HEK293 (cell line): ENCODE measurements at regions not wholly inside any gene's neighbourhood (a gene's known extent, or its start where the extent isn't known, plus 50 kb on each side); places are given as distances from the start of the nearest gene placed in this dataset.

Experiments
- CTCF ChIA-PET: fragments of 350-600 bp; formaldehyde crosslinking; extraction: SDS; loops from one replicate; lab custom pipeline; 2021; ENCODE audit warnings: antibody characterized with exemption; lab: Yijun Ruan, JAX
- POLR2A ChIA-PET: fragments of 300-600 bp; formaldehyde crosslinking; extraction: SDS; loops from one replicate; lab custom pipeline; 2020; ENCODE audit warnings: antibody characterized with exemption, inconsistent platforms; lab: Yijun Ruan, JAX
- H3K27ac ChIP-seq: fragments of 200-500 bp; sonication (Bioruptor generic); 2 replicates; pipeline ENCODE4 v1.5.1; 2014; ENCODE audit warnings: low read depth, low read length, control low read depth, inconsistent platforms; ENCODE audit errors: extremely low read depth
- H3K36me3 ChIP-seq, 2 experiments: fragments of 200-500 bp in 1 of 2; sonication (Bioruptor generic) in 1 of 2; 1 replicate in 1 of 2; 2 replicates in 1 of 2; pipeline ENCODE4 v1.5.1; 2014 to 2017; ENCODE audit warnings: inconsistent platforms in 2 of 2, low read length in 2 of 2; ENCODE audit not compliant: control insufficient read depth in 2 of 2, insufficient read depth in 1 of 2
- H3K4me1 ChIP-seq: fragments of 200-500 bp; sonication (Bioruptor generic); 2 replicates; pipeline ENCODE4 v1.5.1; 2014; ENCODE audit warnings: mild to moderate bottlenecking, low read length, inconsistent platforms; ENCODE audit not compliant: control insufficient read depth, insufficient read depth
- H3K4me3 ChIP-seq: 2 replicates; pipeline ENCODE4 v1.5.1; 2011; ENCODE audit warnings: low read depth, mild to moderate bottlenecking, control low read depth, low read length, moderate library complexity
- H3K9me3 ChIP-seq: fragments of 200-500 bp; sonication (Bioruptor generic); 2 replicates; pipeline ENCODE4 v1.5.1; 2014; ENCODE audit warnings: low read depth, low read length, inconsistent platforms; ENCODE audit not compliant: control insufficient read depth, insufficient read depth
- ELK4 ChIP-seq: IDR thresholded peaks from 2 replicates; pipeline ENCODE4 v1.6.1; 2011; ENCODE audit warnings: mild to moderate bottlenecking, low read depth, low read length, borderline replicate concordance
- GLI2 ChIP-seq: fragments of 450-650 bp; formaldehyde crosslinking; IDR thresholded peaks from 2 replicates; pipeline ENCODE4; 2017; ENCODE audit warnings: missing biosample characterization, missing genetic modification characterization, low read depth, borderline replicate concordance
- GLI4 ChIP-seq: fragments of 450-650 bp; formaldehyde crosslinking; IDR thresholded peaks from 2 replicates; pipeline ENCODE4 v1.5.1; 2016; ENCODE audit warnings: missing biosample characterization, missing genetic modification characterization
- GLIS2 ChIP-seq: fragments of 450-650 bp; formaldehyde crosslinking; IDR thresholded peaks from 2 replicates; pipeline ENCODE4 v1.5.1; 2016; ENCODE audit warnings: missing biosample characterization, missing genetic modification characterization
- OVOL3 ChIP-seq: fragments of 450-650 bp; formaldehyde crosslinking; IDR thresholded peaks from 2 replicates; pipeline ENCODE4 v1.5.1; 2016; ENCODE audit warnings: missing biosample characterization, missing genetic modification characterization
- PBX3 ChIP-seq: sonication (generic); formaldehyde crosslinking; IDR thresholded peaks from 2 replicates; pipeline ENCODE4 v1.8.1; 2022; ENCODE audit warnings: mild to moderate bottlenecking, moderate library complexity, missing genetic modification reagents
- ZBTB17 ChIP-seq: fragments of 450-650 bp; formaldehyde crosslinking; IDR thresholded peaks from 2 replicates; pipeline ENCODE4 v1.5.1; 2016; ENCODE audit warnings: missing biosample characterization, missing genetic modification characterization
- ZBTB7A ChIP-seq: fragments of 450-650 bp; formaldehyde crosslinking; IDR thresholded peaks from 2 replicates; pipeline ENCODE4 v1.5.1; 2016; ENCODE audit warnings: low read depth, missing biosample characterization, missing genetic modification characterization
- ZIC2 ChIP-seq: fragments of 450-650 bp; formaldehyde crosslinking; IDR thresholded peaks from 2 replicates; pipeline ENCODE4 v1.5.1; 2016; ENCODE audit warnings: missing biosample characterization, missing genetic modification characterization
- ZNF174 ChIP-seq: fragments of 450-650 bp; formaldehyde crosslinking; IDR thresholded peaks from 2 replicates; pipeline ENCODE4 v1.5.0; 2017; ENCODE audit warnings: missing biosample characterization, mild to moderate bottlenecking, missing genetic modification characterization
- ZNF391 ChIP-seq: fragments of 450-650 bp; formaldehyde crosslinking; IDR thresholded peaks from 2 replicates; pipeline ENCODE4 v1.5.1; 2016; ENCODE audit warnings: low read depth, missing biosample characterization, missing genetic modification characterization, borderline replicate concordance
- ZNF558 ChIP-seq: fragments of 450-650 bp; formaldehyde crosslinking; IDR thresholded peaks from 2 replicates; pipeline ENCODE4 v1.5.1; 2016; ENCODE audit warnings: missing biosample characterization, missing genetic modification characterization
- ZNF624 ChIP-seq: fragments of 450-650 bp; formaldehyde crosslinking; IDR thresholded peaks from 2 replicates; pipeline ENCODE4 v1.5.1; 2017; ENCODE audit warnings: missing biosample characterization, missing genetic modification characterization
- ZNF677 ChIP-seq: fragments of 450-650 bp; IDR thresholded peaks from 2 replicates; pipeline ENCODE4 v1.5.0; 2018; ENCODE audit warnings: missing biosample characterization, mild to moderate bottlenecking, missing genetic modification characterization, moderate library complexity
- ZNF785 ChIP-seq: fragments of 450-650 bp; formaldehyde crosslinking; IDR thresholded peaks from 2 replicates; pipeline ENCODE4 v1.5.1; 2016; ENCODE audit warnings: missing biosample characterization, missing genetic modification characterization
- ZSCAN16 ChIP-seq: fragments of 450-650 bp; formaldehyde crosslinking; IDR thresholded peaks from 2 replicates; pipeline ENCODE4 v1.5.1; 2016; ENCODE audit warnings: missing biosample characterization, missing genetic modification characterization
- ZSCAN23 ChIP-seq: fragments of 450-650 bp; formaldehyde crosslinking; IDR thresholded peaks from 2 replicates; pipeline ENCODE4 v1.5.1; 2016; ENCODE audit warnings: missing biosample characterization, missing genetic modification characterization
- ZSCAN4 ChIP-seq: fragments of 450-650 bp; formaldehyde crosslinking; IDR thresholded peaks from 2 replicates; pipeline ENCODE4 v1.5.1; 2017; ENCODE audit warnings: missing biosample characterization, missing genetic modification characterization

GRCh38 chr12:31837913-31838312 is 109.1 kb upstream of the AMN1 start (continued):
- TF ChIP-seq GLI4 (tag by site-specific recombination) (no peak), OVOL3 (no peak), ZBTB7A (tag by site-specific recombination) (no peak), PBX3 (CRISPR knock-in tag) (no peak)

- H3K9me3 ChIP-seq, result no peaks in the 10 kb centered on the region
- no peak overlapping the region for H3K4me3 ChIP-seq
- H3K4me1 ChIP-seq, result no peaks in the 10 kb centered on the region
- TF ChIP-seq ZNF785 (tag by site-specific recombination) (no peak), ZNF558 (tag by site-specific recombination) (peak; percentile 94)
- ChIA-PET POLR2A (no interaction called here), CTCF (interaction anchor here (1.0 kb wide), 1 partner anchor 154 kb away, joined by 3 read pairs; no protein-coding TSS in a partner anchor)
- H3K27ac ChIP-seq, result no peak overlapping the region
- no peaks in the 10 kb centered on the region for H3K36me3 ChIP-seq
Measured at GRCh38 chr12:31835276-31835882, 106.6 kb upstream of the AMN1 start.

- Histone ChIP-seq H3K27ac (no peak overlapping the region), H3K36me3 (no peaks in the 10 kb centered on the region)
- TF ChIP-seq ZNF677 (tag by site-specific recombination) (no peak), ELK4 (no peak), ZSCAN23 (tag by site-specific recombination) (no peak), GLIS2 (tag by site-specific recombination) (no peak), ZNF391 (tag by site-specific recombination) (no peak), ZSCAN4 (tag by site-specific recombination) (no peak), GLI2 (no peak), ZNF624 (no peak), ZIC2 (tag by site-specific recombination) (no peak), ZSCAN16 (tag by site-specific recombination) (no peak), ZNF174 (tag by site-specific recombination) (no peak), ZBTB17 (no peak)
- TF ChIP-seq, all 188 proteins: peak for 0
- no peak overlapping the region for H3K4me3 ChIP-seq
- H3K9me3 ChIP-seq, result no peaks in the 10 kb centered on the region
- ChIA-PET CTCF (no interaction called here), POLR2A (no interaction called here)
- H3K4me1 ChIP-seq, result no peaks in the 10 kb centered on the region
Measured at GRCh38 chr12:31834150-31834549, 105.3 kb upstream of the AMN1 start.
